GM19238 (cell line): ENCODE measurements at regions not wholly inside any gene's neighbourhood (a gene's known extent, or its start where the extent isn't known, plus 50 kb on each side); places are given as distances from the start of the nearest gene placed in this dataset.

ENCODE experiments used
- DNase-seq: peaks from one replicate; pipeline ENCODE4 v3.0.0; 2011; ENCODE audit warnings: low spot score; ENCODE audit not compliant: insufficient read length

DNA sequence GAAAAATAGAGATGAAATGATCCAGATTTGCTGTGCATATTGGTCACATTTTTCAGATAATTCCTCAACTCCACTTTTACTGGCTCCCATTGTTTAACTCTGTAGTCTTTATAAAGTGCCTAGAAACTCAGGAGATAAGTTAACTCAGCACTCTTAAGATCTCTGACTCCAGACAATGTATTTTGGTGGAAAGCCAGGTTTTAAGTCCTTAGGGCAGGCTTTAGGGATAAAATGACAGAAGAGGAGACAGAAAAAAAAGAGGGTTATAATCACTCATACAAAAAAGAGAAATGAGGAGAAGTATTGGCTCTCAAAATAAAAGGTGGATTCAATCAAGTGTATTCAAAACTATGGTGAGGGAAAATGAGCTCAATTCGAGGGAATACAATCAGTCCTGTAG lies 674.8 kb upstream of the INTU start:
- no peak for DNase-seq

DNA sequence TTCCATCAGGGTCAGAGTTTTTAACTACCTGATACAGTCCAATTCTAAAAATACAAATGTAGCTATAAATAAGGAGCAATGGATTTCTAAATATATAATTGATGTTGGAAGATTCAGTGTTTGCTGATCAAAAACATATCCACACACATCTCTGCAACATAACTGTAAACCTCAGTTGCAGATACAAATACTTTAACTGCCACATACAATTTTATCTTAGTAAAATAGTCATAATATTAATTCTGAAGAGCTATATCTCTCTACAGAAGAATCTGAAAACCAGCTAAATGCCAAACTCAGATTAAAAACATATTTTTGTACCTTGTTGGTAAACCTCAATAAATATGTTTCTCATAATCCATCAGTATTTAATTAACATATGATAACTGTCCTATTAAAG lies 674.3 kb upstream of the INTU start:
- DNase-seq = no peak

DNA sequence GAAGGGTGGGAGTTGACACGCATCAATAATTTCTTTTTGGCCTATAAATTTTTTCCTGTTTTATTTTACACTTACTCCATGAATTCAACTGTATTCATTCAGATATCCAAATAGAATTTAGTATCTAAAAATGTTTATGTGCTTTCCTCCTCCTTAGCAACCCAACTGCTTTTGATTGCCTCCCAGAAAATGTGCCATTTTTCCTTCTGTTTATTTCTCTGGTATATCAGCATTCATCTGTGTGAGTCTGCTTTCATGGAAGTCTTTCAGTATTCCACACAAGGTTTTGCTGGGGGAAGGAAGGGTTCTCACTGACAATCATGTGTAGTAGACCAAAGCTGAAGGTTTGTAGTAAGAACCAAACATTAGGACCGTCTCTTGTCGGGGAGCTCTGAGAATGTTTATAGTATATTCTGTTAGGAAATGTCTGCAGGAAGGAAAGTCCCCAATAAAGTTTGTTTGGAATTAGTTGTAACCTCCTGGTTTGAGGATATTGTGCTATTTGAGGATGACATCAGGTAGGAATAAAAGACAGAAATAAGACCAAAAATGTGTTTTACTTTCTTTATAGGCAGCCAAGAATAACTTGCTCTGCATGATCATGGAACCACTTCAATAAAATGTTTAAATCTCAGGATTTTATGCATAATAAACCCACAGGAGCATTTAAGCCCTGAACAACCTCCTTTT lies 673.6 kb upstream of the INTU start:
- DNase-seq = no peak

DNA sequence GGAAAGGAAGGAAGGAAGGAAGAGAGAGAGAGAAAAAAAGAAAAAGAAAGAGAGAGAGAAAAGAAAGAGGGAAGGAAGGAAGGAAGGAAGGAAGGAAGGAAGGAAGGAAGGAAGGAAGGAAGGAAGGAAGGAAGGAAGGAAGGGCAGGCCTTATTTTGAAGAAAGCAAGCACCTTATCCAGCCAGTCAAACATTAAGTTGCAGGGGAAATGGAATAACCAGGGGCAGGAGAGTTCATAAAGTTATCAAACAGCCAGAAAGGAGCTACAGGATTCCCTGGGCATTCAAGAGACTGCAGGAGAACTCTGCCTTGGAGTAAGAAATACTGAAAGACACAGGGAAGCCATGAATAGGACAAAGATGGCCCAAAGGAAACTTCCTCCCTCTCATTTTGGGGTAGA lies 672.0 kb upstream of the INTU start:
- DNase-seq = no peak

DNA sequence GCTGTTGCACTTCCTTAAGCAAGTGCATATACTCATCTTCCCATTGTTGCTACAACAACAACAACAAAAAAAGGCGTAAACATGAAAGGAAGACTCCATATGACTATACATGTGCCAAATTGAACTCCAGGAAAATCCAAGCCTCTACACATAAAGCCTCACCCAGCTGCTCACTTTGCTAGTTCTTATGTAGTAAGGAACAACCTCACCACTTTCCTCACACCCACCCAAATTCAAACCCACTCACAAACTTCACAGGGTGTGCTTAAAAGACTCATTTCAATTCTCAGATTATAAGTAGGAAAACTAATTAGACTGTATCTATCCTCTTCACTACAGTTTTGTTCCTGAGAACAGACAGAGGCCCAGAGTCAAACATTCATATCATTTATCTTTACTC lies 671.1 kb upstream of the INTU start:
- DNase-seq = no peak

DNA sequence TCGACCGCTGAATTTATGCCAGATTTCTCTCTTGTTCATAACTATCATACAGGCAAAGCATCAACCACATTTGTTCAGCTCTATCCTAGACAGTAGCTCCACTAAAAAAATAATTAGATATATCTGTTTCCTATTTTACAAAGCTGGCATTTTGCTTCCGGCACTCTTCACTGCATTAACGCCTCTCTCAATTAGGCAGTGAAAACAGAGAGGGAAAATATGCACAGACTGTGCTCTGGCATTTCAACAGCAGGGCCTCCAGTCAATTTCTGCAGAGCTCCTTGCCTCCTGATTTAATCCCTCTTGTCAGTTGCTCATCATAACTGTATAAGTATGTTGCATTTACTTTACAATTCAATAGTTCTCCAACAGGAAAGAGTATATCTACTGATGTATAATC lies 666.9 kb upstream of the INTU start:
- DNase-seq = no peak

DNA sequence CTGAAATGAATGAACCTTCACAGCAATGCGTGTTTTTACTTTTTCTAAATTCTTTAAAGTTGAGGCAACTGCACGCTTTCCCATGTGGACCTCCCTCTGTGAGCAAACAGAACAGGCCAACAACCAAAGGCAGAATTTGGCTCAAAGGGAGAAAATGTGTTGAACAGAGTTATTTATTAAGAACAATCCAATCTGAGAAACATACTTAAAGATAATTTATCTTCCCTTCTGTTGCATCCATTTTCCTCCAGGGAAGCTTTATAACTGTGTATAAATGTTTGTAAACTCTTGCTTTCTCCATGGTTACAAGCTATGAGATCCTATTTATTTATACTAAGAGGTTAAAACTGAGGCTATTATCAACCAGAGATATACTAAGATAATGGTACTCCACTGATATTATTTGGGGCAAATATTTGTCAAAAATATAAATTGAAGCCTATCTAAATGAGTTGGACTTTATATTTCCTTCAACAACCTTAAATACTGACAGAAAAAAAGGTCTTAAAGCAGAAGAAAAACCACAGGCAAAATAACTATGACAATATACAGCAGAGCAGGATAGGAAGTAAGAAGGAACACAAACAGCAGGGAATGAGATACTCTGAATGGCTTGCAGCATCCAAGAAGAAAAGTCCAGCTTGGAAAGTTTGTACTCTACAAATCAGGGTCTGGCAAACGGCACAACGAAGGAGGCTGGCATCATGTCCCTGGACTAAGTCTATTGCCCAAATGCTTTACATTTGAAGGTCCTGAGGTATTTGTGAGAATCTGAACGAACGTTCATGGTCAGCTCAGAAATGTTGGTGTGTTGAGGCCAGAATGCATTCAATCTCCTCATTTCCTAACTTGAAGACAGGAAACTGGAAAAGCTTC lies 663.2 kb upstream of the INTU start:
- DNase-seq = no peak

DNA sequence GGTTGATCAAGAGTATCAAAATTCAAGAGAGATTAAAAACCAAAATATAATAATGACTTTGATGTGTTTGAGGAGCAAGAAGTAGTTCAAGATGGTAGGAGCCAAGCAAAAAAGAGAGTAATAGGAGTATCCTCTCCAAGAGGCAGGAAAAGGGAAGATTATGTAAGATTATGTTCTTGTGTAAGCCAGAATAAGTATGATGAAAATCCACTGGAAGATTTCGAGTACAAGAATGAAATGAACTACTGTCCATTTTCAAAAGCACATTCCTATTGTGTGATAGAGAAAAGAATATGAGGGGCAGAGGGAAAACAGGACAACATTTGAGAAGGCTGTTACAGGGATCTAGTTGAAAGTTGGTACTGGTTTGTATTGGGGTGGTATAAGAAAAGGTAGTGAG lies 659.6 kb upstream of the INTU start:
- DNase-seq = no peak

DNA sequence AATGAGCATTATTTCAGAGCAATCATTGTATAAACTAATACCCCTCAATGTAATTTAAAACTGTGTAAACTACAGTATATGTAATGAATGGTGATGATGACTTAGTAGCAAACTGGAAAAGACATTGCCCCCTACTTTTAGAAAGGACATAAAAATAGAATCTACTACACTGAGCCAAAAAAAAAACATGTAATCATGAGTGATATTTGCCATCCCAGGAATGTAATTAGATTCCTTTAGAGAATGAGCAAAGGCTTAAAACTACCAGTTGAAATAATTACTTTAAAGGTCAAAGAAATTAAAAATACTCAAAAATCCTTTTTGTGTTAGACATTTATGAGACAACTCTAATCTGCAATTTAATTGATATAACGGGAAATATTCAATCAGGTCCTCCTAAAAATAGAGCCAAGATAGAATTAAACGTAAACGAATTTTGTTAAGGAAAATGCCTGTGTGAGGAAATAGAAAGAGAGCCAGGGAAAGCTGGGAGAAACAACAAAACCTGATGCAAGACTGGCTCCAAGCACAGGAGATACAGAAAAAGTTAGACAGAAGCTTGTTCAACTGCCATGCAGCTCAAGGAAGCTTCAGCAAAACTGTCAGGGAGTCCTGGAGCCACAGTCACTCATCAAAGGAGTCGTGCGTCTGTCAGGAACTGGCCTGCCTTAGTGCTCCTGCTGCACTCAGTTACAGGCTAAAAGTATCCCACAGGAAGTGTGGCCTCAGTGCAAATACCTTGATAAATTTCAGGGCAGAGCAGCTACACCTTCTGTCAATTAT lies 655.7 kb upstream of the INTU start:
- DNase-seq = no peak

DNA sequence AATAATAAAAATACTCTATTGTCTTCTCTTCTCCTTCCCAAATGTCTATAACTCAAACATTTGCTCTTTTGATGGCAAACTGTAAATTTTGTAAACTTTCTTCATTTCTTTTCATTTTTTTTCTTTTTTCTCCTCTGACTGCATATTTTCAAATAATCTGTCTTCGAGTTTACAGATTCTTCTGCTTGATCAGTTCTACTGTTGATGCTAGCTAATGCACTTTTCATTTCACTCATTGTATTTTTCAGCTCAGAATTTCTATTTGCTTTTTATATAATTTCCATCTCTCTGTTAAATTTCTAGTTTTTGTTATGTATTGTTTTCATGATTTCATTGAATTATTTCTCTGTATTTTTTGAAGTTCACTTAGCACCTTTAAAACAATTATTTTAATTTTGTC lies 646.8 kb upstream of the INTU start:
- DNase-seq = no peak

DNA sequence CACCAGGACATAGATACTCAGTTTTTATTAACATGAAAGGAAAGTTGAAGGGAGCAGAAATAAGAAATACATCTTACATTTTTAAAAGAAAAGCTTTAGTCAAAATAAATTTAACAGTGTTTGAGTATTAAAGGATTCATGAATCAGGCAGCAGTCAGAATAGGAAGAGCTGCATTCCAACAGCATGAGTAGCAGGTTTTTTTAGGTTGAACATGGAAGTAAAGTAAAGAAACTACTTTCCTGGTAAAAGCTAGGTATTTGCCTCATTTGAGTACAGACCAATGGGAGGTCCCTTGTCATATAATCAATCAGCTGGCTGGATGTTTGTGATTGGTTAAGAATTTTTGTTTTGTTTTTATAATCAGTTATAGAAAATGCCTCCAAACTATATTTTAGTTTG lies 645.9 kb upstream of the INTU start:
- DNase-seq = no peak

DNA sequence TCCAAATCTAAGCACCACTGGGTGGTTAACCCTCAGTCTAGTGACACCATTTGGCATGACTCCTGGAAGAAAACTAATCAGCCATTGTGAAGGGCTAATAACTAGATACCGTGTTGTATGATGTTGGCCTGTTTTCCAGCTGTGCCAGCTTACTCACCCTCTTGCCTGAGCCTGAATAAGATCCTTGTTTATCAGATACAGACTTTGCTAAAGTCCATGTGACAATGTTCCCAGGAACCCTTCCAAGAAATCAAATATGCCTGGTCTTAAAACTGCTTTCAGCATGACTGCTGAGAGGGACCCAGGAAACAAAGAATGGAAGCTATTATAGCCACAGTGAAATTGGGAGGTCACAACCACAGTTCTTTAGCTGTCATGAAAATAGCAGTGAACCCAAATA lies 640.8 kb upstream of the INTU start:
- no peak for DNase-seq

DNA sequence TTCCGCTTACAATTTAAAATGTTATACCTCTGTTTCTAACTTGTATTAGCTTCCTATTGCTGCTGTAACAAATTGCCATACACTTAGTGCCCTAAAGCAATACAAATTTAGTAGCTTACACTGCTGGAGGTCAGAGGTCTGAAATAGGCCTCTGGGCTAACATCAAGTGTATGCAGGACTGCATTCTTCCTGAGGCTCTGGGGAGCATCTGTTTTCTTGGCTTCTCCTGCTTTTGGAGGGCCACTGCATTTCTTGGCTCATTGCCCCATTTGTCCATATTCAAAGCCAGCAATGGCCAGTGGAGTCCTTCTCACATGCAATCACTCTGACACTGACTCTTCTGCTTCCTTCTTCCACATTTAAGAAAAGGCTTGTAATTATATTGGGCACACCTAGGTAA lies 639.8 kb upstream of the INTU start:
- no peak for DNase-seq

DNA sequence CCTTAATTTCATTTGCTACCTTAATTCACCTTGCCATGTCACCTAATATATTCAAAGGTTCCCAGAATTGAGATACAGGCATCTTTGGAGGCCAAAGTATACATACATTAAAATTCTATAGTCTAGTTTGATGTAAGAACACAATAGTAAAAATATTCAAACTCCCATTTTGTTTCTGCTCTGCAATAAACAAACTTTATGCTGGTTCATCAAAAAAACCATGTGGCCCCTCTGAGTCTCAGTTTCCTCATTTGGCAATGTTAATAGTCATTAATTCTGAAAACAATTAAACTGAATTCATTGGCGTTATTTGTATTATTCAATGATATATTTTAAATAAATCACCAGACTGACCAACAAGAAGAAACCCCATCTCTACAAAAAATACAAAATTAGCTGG lies 639.4 kb upstream of the INTU start:
- no peak for DNase-seq

DNA sequence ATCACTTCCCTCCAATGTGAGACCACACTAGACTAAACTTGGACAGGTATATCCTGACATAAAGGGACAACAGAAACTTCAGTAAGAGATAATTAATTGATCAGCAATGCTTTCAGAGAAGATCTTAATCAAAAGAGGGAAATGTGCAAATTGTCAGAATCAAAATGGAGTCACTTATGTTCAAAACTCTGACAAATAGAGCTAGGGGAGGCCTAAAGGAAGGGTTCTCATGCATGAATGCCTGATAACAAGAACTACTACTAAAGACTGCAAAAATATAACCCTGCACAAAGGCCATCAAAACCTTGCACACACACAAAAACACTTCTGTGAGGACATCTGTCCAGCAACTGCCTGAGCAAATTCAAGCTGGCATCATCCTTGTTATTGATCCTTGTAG lies 637.5 kb upstream of the INTU start:
- DNase-seq = no peak

DNA sequence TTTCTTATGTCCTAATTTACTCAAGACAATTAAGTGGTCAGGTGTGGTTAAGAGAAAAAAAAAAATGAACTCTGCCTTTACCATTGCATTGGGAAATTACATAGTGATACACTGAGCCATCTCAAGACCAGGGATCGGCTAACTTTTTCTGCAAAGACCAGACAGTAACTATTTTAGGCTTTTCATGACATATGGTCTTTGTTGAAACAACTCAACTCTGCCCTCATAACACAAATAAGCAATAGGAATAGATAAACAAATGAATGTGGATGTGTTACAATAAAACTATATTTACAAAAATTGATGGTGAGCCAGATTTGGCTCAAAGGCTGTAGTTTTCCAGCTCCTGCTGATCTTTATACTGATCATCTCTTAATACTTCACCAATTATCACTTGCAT lies 632.6 kb upstream of the INTU start:
- DNase-seq = no peak

DNA sequence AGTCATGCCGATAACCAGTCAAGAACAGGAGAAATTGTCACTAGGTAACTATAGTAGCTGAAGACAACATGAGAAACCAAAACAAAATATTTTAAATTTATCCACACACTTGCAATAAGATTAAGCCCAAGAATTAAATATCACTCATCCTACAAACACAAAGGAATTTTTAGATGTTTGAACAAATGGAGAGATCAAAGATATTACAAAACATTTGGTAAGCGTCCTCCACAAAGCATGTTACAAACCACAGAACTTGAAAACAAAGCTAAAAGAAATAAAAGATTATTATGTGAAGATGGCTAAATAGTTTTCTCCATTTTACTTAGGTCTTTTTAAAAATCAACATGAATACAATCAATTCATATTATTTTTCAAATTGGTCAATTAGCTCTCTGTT lies 631.9 kb upstream of the INTU start:
- DNase-seq = no peak

DNA sequence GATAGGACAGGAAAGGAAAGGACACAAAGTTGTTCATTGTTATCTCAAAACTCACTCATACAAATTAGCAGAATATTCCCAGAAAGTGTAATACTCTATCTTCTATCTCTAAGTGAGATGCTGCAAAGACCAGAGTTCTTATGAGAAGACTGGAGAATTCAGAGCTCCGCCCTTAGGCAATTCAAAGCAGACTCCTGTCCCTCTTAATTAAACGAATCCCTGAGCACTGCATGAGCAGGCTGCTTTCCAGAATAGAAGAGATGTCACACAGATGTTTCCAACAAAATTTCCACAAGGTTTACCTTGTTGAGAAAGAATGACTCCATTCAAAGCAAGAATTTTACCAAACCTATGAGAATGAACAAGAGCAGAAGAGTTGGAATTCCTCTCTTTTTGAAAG lies 630.8 kb upstream of the INTU start:
- no peak for DNase-seq

DNA sequence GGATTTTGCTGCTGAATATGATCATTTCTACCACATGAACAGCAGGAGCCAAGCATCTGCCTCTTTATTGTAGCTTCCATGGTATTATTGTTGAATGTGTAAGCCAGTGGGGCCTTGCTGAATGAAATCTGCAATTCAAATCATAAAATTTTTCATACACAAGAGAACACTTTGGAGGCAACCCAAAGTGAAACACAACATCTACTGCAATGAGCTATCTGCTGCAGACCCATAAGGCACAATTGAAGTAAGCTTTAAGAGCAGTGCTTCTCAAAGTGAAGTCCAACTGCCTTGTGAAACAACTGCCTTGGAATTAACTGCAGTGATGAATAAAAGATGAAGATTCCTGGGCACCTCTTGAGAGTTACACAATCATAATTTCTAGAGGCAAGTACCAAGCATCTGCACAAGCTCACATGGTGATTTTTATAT lies 626.3 kb upstream of the INTU start:
- DNase-seq = no peak

DNA sequence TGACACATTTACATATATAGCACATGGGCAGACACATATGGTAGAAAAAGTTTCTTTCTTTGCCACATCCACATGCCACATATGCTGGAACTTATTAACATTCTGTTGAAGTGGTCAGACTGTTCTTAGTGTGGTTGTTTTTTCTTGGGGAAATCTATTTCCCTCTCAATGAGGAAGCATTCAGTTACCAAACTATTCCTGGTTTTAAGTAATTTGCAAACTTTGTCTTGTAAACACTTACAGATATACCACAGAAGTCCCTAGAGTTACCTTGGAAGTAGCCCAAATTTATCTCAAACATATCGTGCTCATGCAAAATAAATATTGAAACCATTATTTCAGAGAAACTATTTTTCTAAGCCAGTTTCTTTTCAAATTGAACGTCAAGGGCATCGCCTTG lies 625.5 kb upstream of the INTU start:
- DNase-seq = no peak

DNA sequence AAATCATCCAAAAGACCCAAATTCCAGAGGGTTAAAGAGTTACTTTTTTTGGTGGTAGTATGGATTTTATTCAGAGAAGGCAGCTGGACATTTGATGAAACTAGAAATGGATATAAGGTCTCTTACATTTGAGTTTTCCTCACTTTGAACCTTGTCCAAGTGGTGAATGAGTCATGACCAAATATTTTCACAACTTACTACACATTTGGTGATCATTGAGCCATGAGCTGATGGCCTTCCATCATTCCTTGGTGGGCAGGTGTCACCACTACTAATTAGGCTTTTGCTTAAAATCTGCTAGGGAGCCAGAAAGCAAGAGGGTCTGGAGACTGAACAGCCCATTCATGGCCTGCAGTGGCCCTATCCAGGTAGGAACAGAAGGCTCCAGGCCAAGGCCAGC lies 620.2 kb upstream of the INTU start:
- DNase-seq = no peak

DNA sequence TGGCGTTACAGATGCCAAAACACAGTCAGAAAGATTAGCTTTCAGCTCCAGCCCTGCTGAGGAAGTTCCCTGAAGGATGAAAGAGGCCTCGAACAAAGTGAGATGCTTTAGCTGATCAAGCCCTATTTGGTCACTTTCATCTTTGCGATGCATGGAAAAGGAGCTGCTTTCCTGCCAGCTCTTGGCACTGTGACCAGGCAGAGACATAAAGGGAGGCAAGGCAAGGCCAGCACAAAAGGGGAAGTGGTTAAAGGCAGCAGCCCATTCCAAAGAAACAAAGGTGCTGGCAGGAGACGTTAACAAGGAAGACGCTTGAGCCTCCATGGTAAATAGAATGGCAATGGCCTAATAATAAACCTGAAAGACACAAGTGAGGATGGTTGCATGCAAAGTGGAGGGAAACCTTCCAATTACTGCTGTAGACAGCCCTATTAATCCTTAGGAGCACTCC lies 617.1 kb upstream of the INTU start:
- no peak for DNase-seq
